K562 (cell line): ENCODE measurements at regions not wholly inside any gene's neighbourhood (a gene's known extent, or its start where the extent isn't known, plus 50 kb on each side); places are given as distances from the start of the nearest gene placed in this dataset.

Source experiments
- BMI1 ChIP-seq: fragments of 150-350 bp; IDR thresholded peaks from 2 replicates; pipeline ENCODE4 v1.6.1; 2014; ENCODE audit warnings: low read length
- CBX1 ChIP-seq: sonication (generic); IDR thresholded peaks from 2 replicates; pipeline ENCODE4 v1.6.1; 2016; ENCODE audit warnings: antibody characterized with exemption, low read depth, mild to moderate bottlenecking
- CBX5 ChIP-seq: IDR thresholded peaks from 2 replicates; pipeline ENCODE4 v1.6.1; 2014; ENCODE audit warnings: low read depth, borderline replicate concordance
- EZH2 ChIP-seq: IDR thresholded peaks from 2 replicates; pipeline ENCODE4 v1.6.1; 2012; ENCODE audit warnings: low read depth, mild to moderate bottlenecking, inconsistent platforms, low read length, borderline replicate concordance
- LARP7 ChIP-seq: fragments of 450-650 bp; IDR thresholded peaks from 2 replicates; pipeline ENCODE4 v1.6.1; 2016
- MEIS2 ChIP-seq: fragments of 450-650 bp; IDR thresholded peaks from 2 replicates; pipeline ENCODE4 v1.6.1; 2014; ENCODE audit warnings: mild to moderate bottlenecking; ENCODE audit not compliant: partially characterized antibody
- NFE2 ChIP-seq: IDR thresholded peaks from 2 replicates; pipeline ENCODE4 v1.6.1; 2014; ENCODE audit warnings: antibody characterized with exemption, low read depth
- NR0B1 ChIP-seq: fragments of 450-650 bp; IDR thresholded peaks from one replicate; pipeline ENCODE4 v1.6.1; 2018; ENCODE audit warnings: mild to moderate bottlenecking, moderate library complexity; ENCODE audit not compliant: partially characterized antibody
- POLR2G ChIP-seq: fragments of 200-400 bp; formaldehyde crosslinking; IDR thresholded peaks from 2 replicates; pipeline ENCODE4 v1.6.1; 2017; ENCODE audit warnings: low read depth, mild to moderate bottlenecking, antibody characterized with exemption, low read length, moderate library complexity
- POLR3G ChIP-seq: IDR thresholded peaks from 2 replicates; pipeline ENCODE4 v1.6.1; 2011; ENCODE audit not compliant: insufficient read length, insufficient replicate concordance; ENCODE audit errors: extremely low read depth
- RB1 ChIP-seq: fragments of 450-650 bp; IDR thresholded peaks from 2 replicates; pipeline ENCODE4 v1.6.1; 2017; ENCODE audit warnings: low read depth, mild to moderate bottlenecking
- YY1 ChIP-seq, 3 experiments: IDR thresholded peaks; 2 replicates each; pipeline ENCODE4 v1.6.1; 2011; ENCODE audit warnings: low read length in 2 of 3, mild to moderate bottlenecking in 2 of 3, moderate library complexity in 2 of 3, borderline replicate concordance in 1 of 3, control low read depth in 1 of 3, low read depth in 1 of 3; ENCODE audit not compliant: insufficient read depth in 3 of 3, insufficient replicate concordance in 2 of 3, control insufficient read depth in 1 of 3, insufficient read length in 1 of 3; ENCODE audit errors: extremely low read depth in 1 of 3
- ZNF740 ChIP-seq, 3 experiments: fragments of 200-800 bp in 1 of 3; sonication (Bioruptor generic) in 1 of 3; sonication (generic) in 1 of 3; formaldehyde crosslinking in 1 of 3; IDR thresholded peaks; 2 replicates each; pipeline versions ENCODE4 v1.6.1 to v1.8.0; 2016 to 2022; ENCODE audit warnings: mild to moderate bottlenecking in 2 of 3, missing compliant biosample characterization in 2 of 3, missing genetic modification characterization in 2 of 3, missing genetic modification reagents in 1 of 3
- ZNF830 ChIP-seq: fragments of 250-450 bp; sonication (Bioruptor Pico); IDR thresholded peaks from 2 replicates; pipeline ENCODE4 v1.5.0; 2021; ENCODE audit warnings: mild to moderate bottlenecking

DNA sequence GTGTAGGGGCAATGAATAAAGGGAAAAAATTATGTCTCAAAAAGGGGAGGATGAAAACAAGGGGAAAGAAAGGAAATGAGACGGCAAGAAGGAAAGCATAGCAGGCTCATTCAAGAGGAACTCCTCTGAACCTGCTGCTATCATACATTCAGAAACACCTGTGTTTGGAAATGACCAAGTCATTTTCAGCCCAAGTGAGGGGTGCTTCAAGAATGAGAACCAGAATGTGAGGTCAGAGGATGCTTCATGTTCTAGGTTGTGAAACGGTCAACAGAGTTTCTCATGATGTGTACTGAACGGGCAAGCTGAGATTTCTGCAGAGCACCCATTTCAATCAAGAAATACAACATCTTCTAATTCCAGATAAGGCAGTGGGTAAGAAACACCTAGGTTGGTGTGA, 1367.2 kb upstream of the CELF4 start:
- TF ChIP-seq POLR2G (no peak), CBX1 (no peak), LARP7 (no peak), BMI1 (no peak), MEIS2 (no peak), ZNF740 (CRISPR knock-in tag; IDR thresholded peaks at IDR 0.05) (no peak), ZNF740 (tag; IDR thresholded peaks at IDR 0.05) (no peak), EZH2 (no peak), RB1 (no peak), ZNF830 (CRISPR knock-in tag) (no peak), YY1 (IDR thresholded peaks at IDR 0.05; ENCODE audit: borderline replicate concordance in 1 of 3, control insufficient read depth in 1 of 3, extremely low read depth in 1 of 3, insufficient read depth in 3 of 3, insufficient read length in 1 of 3, insufficient replicate concordance in 2 of 3, low read depth in 1 of 3, low read length in 2 of 3) (no peak), POLR3G (no peak), NFE2 (no peak), NR0B1 (no peak), CBX5 (no peak)
